H9 (cell line): ENCODE measurements at regions not wholly inside any gene's neighbourhood (a gene's known extent, or its start where the extent isn't known, plus 50 kb on each side); places are given as distances from the start of the nearest gene placed in this dataset.

Source experiments
- DNase-seq: peaks from one replicate; pipeline ENCODE4 v3.0.0-alpha.2; 2017
- H2AFZ ChIP-seq: one replicate; pipeline ENCODE4 v1.6.1; 2013; ENCODE audit warnings: mild to moderate bottlenecking, low read length, control low read depth, moderate library complexity
- H2AK5ac ChIP-seq: 2 replicates; pipeline ENCODE4 v1.6.1; 2013; ENCODE audit warnings: low read length, control low read depth, mixed read lengths; ENCODE audit not compliant: insufficient read length
- H2BK120ac ChIP-seq: one replicate; pipeline ENCODE4 v1.6.1; 2013; ENCODE audit warnings: low read depth, mild to moderate bottlenecking, low read length, control low read depth, inconsistent platforms; ENCODE audit not compliant: poor library complexity, severe bottlenecking
- H2BK12ac ChIP-seq: 2 replicates; pipeline ENCODE4 v1.6.1; 2013; ENCODE audit warnings: low read length, control low read depth, mixed read lengths, low read depth; ENCODE audit not compliant: insufficient read length
- H2BK15ac ChIP-seq: 2 replicates; pipeline ENCODE4 v1.6.1; 2013; ENCODE audit warnings: low read depth, low read length, control low read depth
- H2BK20ac ChIP-seq: one replicate; pipeline ENCODE4 v1.6.1; 2013; ENCODE audit warnings: low read depth, mild to moderate bottlenecking, low read length, control low read depth, inconsistent platforms; ENCODE audit not compliant: poor library complexity, severe bottlenecking
- H2BK5ac ChIP-seq: 2 replicates; pipeline ENCODE4 v1.6.1; 2013; ENCODE audit warnings: low read length, control low read depth, mixed read lengths; ENCODE audit not compliant: insufficient read length
- H3K14ac ChIP-seq: 2 replicates; pipeline ENCODE4 v1.6.1; 2013; ENCODE audit warnings: low read length, control low read depth; ENCODE audit not compliant: insufficient read depth
- H3K18ac ChIP-seq: 2 replicates; pipeline ENCODE4 v1.6.1; 2013; ENCODE audit warnings: low read depth, mild to moderate bottlenecking, mixed read lengths, low read length, control low read depth; ENCODE audit not compliant: insufficient read length
- H3K23ac ChIP-seq: 2 replicates; pipeline ENCODE4 v1.6.1; 2013; ENCODE audit warnings: low read length, control low read depth, mixed read lengths, low read depth; ENCODE audit not compliant: insufficient read length
- H3K23me2 ChIP-seq: 2 replicates; pipeline ENCODE4 v1.6.1; 2013; ENCODE audit warnings: low read depth, mild to moderate bottlenecking, mixed read lengths, low read length, control low read depth; ENCODE audit not compliant: insufficient read length, poor library complexity, severe bottlenecking
- H3K27ac ChIP-seq: 2 replicates; pipeline ENCODE4 v1.5.1; 2013; ENCODE audit warnings: low read length, control low read depth, mixed read lengths, low read depth; ENCODE audit not compliant: insufficient read length
- H3K27me3 ChIP-seq: 2 replicates; pipeline ENCODE4 v1.6.1; 2013; ENCODE audit warnings: low read length, control low read depth, inconsistent platforms; ENCODE audit not compliant: insufficient read depth
- H3K4ac ChIP-seq: 2 replicates; pipeline ENCODE4 v1.6.1; 2013; ENCODE audit warnings: low read depth, mild to moderate bottlenecking, control low read depth, inconsistent platforms, low read length, moderate library complexity
- H3K4me1 ChIP-seq: 2 replicates; pipeline ENCODE4 v1.6.1; 2013; ENCODE audit warnings: low read length, control low read depth, inconsistent platforms; ENCODE audit not compliant: insufficient read depth
- H3K4me2 ChIP-seq: 2 replicates; pipeline ENCODE4 v1.6.1; 2013; ENCODE audit warnings: low read length, control low read depth, mixed read lengths; ENCODE audit not compliant: insufficient read length, insufficient read depth
- H3K56ac ChIP-seq: 2 replicates; pipeline ENCODE4 v1.6.1; 2013; ENCODE audit warnings: low read depth, mild to moderate bottlenecking, mixed read lengths, low read length, control low read depth; ENCODE audit not compliant: insufficient read length
- H3K79me1 ChIP-seq: 2 replicates; pipeline ENCODE4 v1.6.1; 2013; ENCODE audit warnings: low read depth, mild to moderate bottlenecking, moderate library complexity, low read length, control low read depth, inconsistent platforms; ENCODE audit not compliant: insufficient read depth, poor library complexity, severe bottlenecking
- H3K79me2 ChIP-seq: 2 replicates; pipeline ENCODE4 v1.6.1; 2013; ENCODE audit warnings: low read length, control low read depth, inconsistent platforms; ENCODE audit not compliant: insufficient read depth
- H3K9ac ChIP-seq: 2 replicates; pipeline ENCODE4 v1.6.1; 2013; ENCODE audit warnings: low read length, control low read depth, mixed read lengths; ENCODE audit not compliant: insufficient read length; ENCODE audit errors: extremely low read depth
- H3K9me3 ChIP-seq: one replicate; pipeline ENCODE4 v1.6.1; 2013; ENCODE audit warnings: low read depth, low read length, inconsistent platforms; ENCODE audit not compliant: control insufficient read depth
- H3T11ph ChIP-seq: one replicate; pipeline ENCODE4 v1.6.1; 2013; ENCODE audit warnings: mild to moderate bottlenecking, low read length, control low read depth, inconsistent platforms
- H4K20me1 ChIP-seq: one replicate; pipeline ENCODE4 v1.6.1; 2013; ENCODE audit not compliant: control insufficient read depth, insufficient read length, insufficient read depth
- H4K5ac ChIP-seq: 2 replicates; pipeline ENCODE4 v1.6.1; 2013; ENCODE audit warnings: low read depth, mild to moderate bottlenecking, mixed read lengths, low read length, control low read depth; ENCODE audit not compliant: insufficient read length
- H4K8ac ChIP-seq: replicated peaks from 2 replicates; pipeline ENCODE4 v1.6.1; 2013; ENCODE audit warnings: low read length, control low read depth, mixed read lengths, low read depth; ENCODE audit not compliant: insufficient read length
- H4K91ac ChIP-seq: 2 replicates; pipeline ENCODE4 v1.6.1; 2013; ENCODE audit warnings: low read depth, mild to moderate bottlenecking, moderate library complexity, mixed read lengths, low read length, control low read depth; ENCODE audit not compliant: insufficient read length
- H3K27ac Mint-ChIP-seq, 3 experiments: 2 replicates in 2 of 3; 3 replicates in 1 of 3; pipeline ENCODE4 v1.8.0; 2020 to 2021; ENCODE audit warnings: mixed read lengths in 3 of 3, mild to moderate bottlenecking in 1 of 3, moderate library complexity in 1 of 3
- H3K27me3 Mint-ChIP-seq: 2 replicates; pipeline ENCODE4 v1.8.0; 2021; ENCODE audit warnings: low read depth, mild to moderate bottlenecking, moderate library complexity, mixed read lengths
- H3K36me3 Mint-ChIP-seq, 3 experiments: 2 replicates in 2 of 3; 3 replicates in 1 of 3; pipeline ENCODE4 v1.8.0; 2020 to 2021; ENCODE audit warnings: low read depth in 3 of 3, mixed read lengths in 3 of 3; ENCODE audit not compliant: insufficient read depth in 1 of 3
- H3K4me1 Mint-ChIP-seq, 2 experiments: 2 replicates each; pipeline ENCODE4 v1.8.0; 2020; ENCODE audit warnings: mixed read lengths in 2 of 2
- H3K4me3 Mint-ChIP-seq, 2 experiments: 2 replicates in 1 of 2; 3 replicates in 1 of 2; pipeline ENCODE4 v1.8.0; 2020 to 2021; ENCODE audit warnings: mild to moderate bottlenecking in 2 of 2, mixed read lengths in 2 of 2, moderate library complexity in 1 of 2
- H3K9me3 Mint-ChIP-seq, 2 experiments: 2 replicates in 1 of 2; 3 replicates in 1 of 2; pipeline ENCODE4 v1.8.0; 2020; ENCODE audit warnings: mild to moderate bottlenecking in 2 of 2, mixed read lengths in 2 of 2, moderate library complexity in 1 of 2
- WGBS: extraction: QIAGEN DNeasy Blood & Tissue Kit; methylation state at CpG from one replicate; pipeline ENCODE4 v1.1.7; 2013; ENCODE audit warnings: missing lambda C conversion rate, low lambda C conversion rate, mixed read lengths; ENCODE audit not compliant: insufficient read length; ENCODE audit errors: extremely low coverage; 5-methylcytosine and 5-hydroxymethylcytosine counted together
- TF ChIP-seq, protein P1 (sequence below): fragments of 200-600 bp; sonication (generic); conservative IDR thresholded peaks from 3 replicates; pipeline ENCODE4 v1.8.0; 2021; ENCODE audit warnings: antibody characterized with exemption, mild to moderate bottlenecking

- H2BK5ac ChIP-seq: no peak overlapping the region
- H3K4me2 ChIP-seq: no peak overlapping the region
- no peak overlapping the region for H2BK15ac ChIP-seq
- H4K91ac ChIP-seq: no peak overlapping the region
- peaks cover 7% of the 10 kb centered on the region; the same call in 1 of the 2 replicates for H3K27me3 ChIP-seq
- no peaks in the 10 kb centered on the region for H3K79me2 ChIP-seq
- no peak overlapping the region for H4K8ac ChIP-seq
- H3T11ph ChIP-seq: no peak overlapping the region
- no peaks in the 10 kb centered on the region for H3K4me1 ChIP-seq
- H3K9me3 ChIP-seq: no peaks in the 10 kb centered on the region
- Mint-ChIP-seq H3K36me3 (peaks cover 16 to 25% (median 17%) of the 10 kb centered on the region in 3 experiments), H3K4me1 (peaks cover 14 to 15% of the 10 kb centered on the region in 2 experiments), H3K27ac (no peak overlapping the region), H3K4me3 (no peak overlapping the region), H3K27me3 (peaks cover 55% of the 10 kb centered on the region), H3K9me3 (peaks cover 24 to 34% of the 10 kb centered on the region in 2 experiments; a peak in 4 of 5 replicates)
- DNase-seq: no peak
- no peak overlapping the region for H3K14ac ChIP-seq
- peaks cover 5% of the 10 kb centered on the region for H3K23me2 ChIP-seq
- no peak overlapping the region for H2AK5ac ChIP-seq
- H3K27ac ChIP-seq: no peak overlapping the region
- no CpG with 5 or more reads among the region's 1 CpG for WGBS
- H2BK120ac ChIP-seq: no peak overlapping the region
- no peak overlapping the region for H2BK20ac ChIP-seq
- TF ChIP-seq, protein P1, sequence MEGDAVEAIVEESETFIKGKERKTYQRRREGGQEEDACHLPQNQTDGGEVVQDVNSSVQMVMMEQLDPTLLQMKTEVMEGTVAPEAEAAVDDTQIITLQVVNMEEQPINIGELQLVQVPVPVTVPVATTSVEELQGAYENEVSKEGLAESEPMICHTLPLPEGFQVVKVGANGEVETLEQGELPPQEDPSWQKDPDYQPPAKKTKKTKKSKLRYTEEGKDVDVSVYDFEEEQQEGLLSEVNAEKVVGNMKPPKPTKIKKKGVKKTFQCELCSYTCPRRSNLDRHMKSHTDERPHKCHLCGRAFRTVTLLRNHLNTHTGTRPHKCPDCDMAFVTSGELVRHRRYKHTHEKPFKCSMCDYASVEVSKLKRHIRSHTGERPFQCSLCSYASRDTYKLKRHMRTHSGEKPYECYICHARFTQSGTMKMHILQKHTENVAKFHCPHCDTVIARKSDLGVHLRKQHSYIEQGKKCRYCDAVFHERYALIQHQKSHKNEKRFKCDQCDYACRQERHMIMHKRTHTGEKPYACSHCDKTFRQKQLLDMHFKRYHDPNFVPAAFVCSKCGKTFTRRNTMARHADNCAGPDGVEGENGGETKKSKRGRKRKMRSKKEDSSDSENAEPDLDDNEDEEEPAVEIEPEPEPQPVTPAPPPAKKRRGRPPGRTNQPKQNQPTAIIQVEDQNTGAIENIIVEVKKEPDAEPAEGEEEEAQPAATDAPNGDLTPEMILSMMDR: no peak
- H3K23ac ChIP-seq: no peak overlapping the region
- no peak overlapping the region for H3K9ac ChIP-seq
- H2BK12ac ChIP-seq: no peak overlapping the region
- no peak overlapping the region for H4K5ac ChIP-seq
- no peak overlapping the region for H3K56ac ChIP-seq
- H3K18ac ChIP-seq: no peak overlapping the region
- no peak overlapping the region for H3K4ac ChIP-seq
- H2AFZ ChIP-seq: no peak overlapping the region
- no peaks in the 10 kb centered on the region for H4K20me1 ChIP-seq
- no peaks in the 10 kb centered on the region for H3K79me1 ChIP-seq
These were observed 98.5 kb downstream of the ESM1 start for GRCh38 chr5:54886866-54887265.
